ENCODE measurements at regions not wholly inside any gene's neighbourhood (a gene's known extent, or its start where the extent isn't known, plus 50 kb on each side); places are given as distances from the start of the nearest gene placed in this dataset.
"Not testable (repeated sequence)": the region's sequence is repeated elsewhere in the genome, so short reads cannot be mapped to it uniquely, and the experiment has no call there.

DNA sequence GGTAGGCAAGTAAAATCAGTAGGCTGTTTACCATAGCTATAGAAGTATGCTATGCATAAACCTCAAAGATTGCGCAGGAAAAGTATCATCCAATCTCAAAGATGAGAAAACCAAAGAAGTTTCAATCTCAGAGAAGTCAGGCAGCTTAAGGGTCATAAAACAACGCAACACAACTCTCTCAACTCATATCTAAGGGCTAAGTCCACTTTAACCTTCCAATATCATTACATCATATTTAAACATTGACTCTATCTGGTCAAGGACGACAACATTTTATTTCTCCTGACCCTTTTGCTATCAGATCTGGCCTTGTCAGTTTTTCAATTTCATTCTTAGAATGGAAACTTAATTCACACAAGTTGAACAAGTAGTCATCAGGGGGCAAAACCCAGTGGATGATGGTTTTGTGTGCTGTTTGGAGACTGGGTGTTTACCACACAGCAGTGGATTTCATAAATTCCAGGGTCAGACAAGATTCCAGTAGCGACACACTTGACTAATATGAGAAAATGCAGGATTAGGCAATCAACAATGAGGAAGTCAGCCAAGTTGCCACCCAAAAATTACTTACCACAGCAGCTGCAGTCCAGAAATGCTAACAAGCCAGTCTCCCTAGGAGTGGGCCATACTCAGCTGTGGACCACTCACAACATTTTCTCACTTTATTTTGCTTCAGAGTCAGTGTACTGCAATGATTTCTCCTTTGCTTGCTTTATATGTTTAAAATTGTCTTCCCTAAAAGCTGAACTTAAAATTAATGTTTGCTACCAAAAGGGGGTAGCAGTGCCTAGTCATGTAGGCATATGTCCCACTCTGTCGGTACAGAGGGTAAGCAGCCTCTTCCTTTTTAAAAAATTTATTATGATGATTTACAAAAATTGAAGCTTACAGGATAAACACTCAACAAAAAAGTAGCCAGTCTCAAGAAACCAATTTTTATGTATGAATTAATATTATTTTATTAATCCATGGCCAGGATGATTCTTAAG lies 131.9 kb upstream of the NBPF9 start:
- TF ChIP-seq, protein P1, sequence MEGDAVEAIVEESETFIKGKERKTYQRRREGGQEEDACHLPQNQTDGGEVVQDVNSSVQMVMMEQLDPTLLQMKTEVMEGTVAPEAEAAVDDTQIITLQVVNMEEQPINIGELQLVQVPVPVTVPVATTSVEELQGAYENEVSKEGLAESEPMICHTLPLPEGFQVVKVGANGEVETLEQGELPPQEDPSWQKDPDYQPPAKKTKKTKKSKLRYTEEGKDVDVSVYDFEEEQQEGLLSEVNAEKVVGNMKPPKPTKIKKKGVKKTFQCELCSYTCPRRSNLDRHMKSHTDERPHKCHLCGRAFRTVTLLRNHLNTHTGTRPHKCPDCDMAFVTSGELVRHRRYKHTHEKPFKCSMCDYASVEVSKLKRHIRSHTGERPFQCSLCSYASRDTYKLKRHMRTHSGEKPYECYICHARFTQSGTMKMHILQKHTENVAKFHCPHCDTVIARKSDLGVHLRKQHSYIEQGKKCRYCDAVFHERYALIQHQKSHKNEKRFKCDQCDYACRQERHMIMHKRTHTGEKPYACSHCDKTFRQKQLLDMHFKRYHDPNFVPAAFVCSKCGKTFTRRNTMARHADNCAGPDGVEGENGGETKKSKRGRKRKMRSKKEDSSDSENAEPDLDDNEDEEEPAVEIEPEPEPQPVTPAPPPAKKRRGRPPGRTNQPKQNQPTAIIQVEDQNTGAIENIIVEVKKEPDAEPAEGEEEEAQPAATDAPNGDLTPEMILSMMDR (IDR thresholded peaks at IDR 0.05; ENCODE audit: control extremely low read depth in 1 of 3, insufficient read depth in 1 of 3, low read depth in 1 of 3, low read length in 3 of 3) = not testable (repeated sequence)
- not testable (repeated sequence) for TF ChIP-seq POLR2A (IDR thresholded peaks at IDR 0.05; ENCODE audit: control extremely low read depth in 1 of 2, low read depth in 2 of 2, low read length in 2 of 2); ZNF274 (IDR thresholded peaks at IDR 0.05; ENCODE audit: borderline replicate concordance, extremely low read depth, low read length)
- TF ChIP-seq, protein P2, sequence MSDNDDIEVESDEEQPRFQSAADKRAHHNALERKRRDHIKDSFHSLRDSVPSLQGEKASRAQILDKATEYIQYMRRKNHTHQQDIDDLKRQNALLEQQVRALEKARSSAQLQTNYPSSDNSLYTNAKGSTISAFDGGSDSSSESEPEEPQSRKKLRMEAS (IDR thresholded peaks at IDR 0.05) = not testable (repeated sequence)
